ENCODE measurements at regions not wholly inside any gene's neighbourhood (a gene's known extent, or its start where the extent isn't known, plus 50 kb on each side); places are given as distances from the start of the nearest gene placed in this dataset.
"Not testable (repeated sequence)": the region's sequence is repeated elsewhere in the genome, so short reads cannot be mapped to it uniquely, and the experiment has no call there.

- DNase-seq, result no peak
Measured at GRCh38 chr12:68481181-68481941, 129.3 kb upstream of the RAP1B start.

- no peak for DNase-seq
Measured at GRCh38 chr12:68482014-68482413, 128.7 kb upstream of the RAP1B start.

DNA sequence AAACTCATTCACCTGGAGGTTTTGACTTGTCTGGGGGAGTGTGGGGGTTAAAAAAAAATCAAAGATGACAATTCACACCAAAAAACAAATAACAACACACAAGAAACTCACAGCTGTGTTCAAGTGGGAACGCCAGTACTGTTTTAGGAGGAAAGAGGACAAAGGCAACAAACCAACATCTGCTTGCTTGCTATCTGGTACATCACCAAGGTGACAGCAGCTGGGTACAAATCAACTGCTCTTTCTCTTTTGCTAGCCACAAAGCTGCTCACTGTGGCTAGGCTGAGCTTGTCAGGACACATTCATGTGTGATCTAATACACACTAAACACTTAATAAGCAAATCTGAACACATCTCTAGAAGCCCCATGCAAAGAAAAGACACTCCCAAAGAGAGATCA lies 128.0 kb upstream of the RAP1B start:
- no peak for DNase-seq

- DNase-seq, result no peak
Measured at GRCh38 chr12:68483592-68484383, 126.9 kb upstream of the RAP1B start.

DNA sequence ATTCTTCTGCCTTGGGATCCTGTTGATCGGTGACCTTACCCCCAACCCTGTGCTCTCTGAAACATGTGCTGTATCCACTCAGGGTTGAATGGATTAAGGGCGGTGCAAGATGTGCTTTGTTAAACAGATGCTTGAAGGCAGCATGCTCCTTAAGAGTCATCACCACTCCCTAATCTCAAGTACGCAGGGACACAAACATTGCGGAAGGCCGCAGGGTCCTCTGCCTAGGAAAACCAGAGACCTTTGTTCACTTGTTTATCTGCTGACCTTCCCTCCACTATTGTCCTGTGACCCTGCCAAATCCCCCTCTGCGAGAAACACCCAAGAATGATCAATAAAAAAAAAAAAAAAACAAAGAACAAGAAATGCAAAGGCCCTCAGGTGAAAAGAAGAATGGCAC lies 126.1 kb upstream of the RAP1B start:
- DNase-seq, result not testable (repeated sequence)

- DNase-seq, result not testable (repeated sequence)
Measured at GRCh38 chr12:68486449-68486848, 124.2 kb upstream of the RAP1B start.

- DNase-seq, result no peak
Measured at GRCh38 chr12:68487721-68488309, 122.9 kb upstream of the RAP1B start.

- no peak for DNase-seq
Measured at GRCh38 chr12:68489273-68489672, 121.4 kb upstream of the RAP1B start.

GRCh38 chr12:68490476-68490875 lies 120.2 kb upstream of the RAP1B start:
- no peak for DNase-seq

DNA sequence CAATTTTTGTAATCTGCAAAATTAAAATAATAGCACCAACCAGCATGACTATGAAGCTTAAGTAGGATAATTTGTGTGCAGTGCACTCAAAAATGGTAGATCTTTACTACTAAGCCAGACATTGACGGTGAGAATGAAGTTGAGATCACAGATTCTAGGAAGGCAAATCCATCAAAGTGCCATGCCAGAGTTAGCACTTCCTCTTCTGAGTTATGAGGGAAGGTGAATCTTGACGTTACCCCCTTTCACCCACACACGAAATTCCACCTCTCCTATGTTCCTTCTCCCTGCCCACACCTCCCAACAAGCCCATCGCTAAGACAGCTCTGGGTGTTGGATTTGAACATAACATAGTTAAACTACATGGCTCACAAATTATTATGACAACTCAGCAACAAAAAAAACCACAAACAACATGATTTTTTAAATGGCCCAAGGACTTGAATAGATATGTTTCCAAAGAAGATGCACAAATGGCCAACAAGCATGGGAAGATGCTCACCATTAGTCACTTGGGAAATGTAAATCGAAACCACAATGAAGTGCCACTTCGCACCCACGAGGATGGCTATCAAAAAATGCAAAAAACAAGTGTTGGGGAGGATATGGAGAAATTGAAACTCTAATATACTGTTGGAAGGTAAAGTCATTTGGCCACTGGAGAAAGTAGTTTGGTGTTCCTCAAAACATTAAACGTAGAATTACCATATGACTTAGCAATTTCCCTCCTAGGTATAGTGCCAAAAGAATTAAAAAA lies 119.3 kb upstream of the RAP1B start:
- DNase-seq, result no peak

DNA sequence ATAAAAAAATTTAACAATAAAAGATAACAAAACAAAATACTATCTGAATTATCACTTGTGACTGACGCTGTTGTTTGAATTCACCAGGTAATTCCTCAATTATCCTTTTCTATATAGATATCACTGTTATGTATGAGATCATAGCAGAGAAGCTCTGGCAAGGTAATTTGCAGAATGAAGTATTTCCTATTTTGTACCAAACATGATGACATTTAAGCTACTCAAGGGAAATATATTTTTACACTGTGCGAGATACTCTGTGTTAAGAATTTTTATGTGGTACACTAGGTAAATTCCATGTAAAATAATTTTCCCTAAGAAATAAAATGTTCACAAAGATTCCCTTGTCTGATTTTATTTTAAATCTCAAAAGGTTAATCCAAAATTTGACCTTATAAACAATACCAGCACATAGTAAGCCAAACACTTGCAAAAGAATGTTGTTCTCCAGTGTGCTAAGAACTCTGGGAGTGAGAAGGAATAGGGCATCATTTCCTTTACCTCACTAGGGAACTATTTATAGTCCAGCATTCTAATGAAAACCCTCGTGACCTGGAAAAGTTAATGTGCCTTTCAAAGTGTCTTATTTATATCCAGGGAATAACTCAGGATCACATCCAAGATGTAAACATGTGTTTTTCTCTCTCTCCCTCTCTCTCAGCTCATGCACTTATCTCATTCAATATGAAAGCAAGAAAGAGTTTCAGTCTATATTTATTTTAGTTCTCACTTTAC lies 115.2 kb upstream of the RAP1B start:
- DNase-seq, result no peak

DNA sequence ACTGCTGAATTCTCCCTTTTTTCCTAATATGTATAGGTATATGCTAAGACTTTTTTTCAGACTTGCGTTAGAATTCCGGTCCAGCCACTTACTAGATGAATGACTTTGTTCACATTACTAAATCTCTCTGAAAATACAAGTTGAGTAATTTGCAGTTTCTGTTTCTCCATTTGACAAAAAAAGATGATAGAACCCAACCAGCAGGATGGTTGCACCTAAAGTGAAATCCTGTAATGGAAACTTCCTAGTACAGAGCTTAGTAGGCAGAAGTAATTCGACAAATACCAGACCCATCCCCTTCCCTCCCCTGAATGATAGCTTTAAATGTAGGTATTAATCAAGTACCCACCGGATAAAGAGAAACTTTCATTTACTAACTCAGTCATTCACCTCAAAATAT lies 113.6 kb upstream of the RAP1B start:
- no peak for DNase-seq

- no peak for DNase-seq
Measured at GRCh38 chr12:68497702-68498101, 113.0 kb upstream of the RAP1B start.

GRCh38 chr12:68498736-68499135 lies 112.0 kb upstream of the RAP1B start:
- no peak for DNase-seq

DNA sequence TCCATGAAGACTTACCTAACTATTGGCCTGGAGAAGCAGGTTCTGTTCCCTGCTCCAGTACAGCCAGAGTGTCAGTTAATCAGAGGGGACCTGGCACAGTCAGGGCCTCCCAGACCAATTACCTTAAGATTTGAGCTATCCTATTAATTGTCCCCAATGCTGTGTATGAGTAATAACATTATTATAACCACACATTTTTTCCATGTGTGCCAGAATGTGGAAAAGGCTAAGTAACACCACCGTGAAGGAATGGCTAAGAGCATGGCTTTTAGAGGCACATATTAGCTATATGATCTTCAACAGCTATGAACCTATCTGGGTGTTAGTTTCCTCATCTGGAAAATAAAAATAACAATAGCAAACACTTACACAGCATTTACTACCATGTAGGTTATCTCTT lies 111.1 kb upstream of the RAP1B start:
- no peak for DNase-seq

DNA sequence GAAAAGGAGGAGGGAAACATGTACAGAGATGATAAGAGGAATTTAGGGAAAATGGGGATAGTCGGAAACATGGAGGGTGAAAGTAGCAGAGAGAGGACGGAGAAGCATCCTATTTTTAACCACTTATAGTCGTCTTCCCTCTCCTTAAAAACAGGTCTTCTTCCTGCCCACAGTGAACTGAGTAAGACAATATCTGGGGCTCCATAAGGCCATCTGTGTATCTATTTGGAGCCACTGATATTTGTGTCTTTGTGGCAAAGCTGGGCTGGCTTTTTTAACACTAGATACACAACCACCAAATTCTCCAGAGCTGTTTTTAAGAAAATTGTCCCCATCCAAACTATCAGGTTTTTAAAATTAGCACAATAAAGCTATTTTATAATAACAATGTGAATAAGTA lies 109.5 kb upstream of the RAP1B start:
- no peak for DNase-seq

- no peak for DNase-seq
Measured at GRCh38 chr12:68505970-68506369, 104.7 kb upstream of the RAP1B start.

DNA sequence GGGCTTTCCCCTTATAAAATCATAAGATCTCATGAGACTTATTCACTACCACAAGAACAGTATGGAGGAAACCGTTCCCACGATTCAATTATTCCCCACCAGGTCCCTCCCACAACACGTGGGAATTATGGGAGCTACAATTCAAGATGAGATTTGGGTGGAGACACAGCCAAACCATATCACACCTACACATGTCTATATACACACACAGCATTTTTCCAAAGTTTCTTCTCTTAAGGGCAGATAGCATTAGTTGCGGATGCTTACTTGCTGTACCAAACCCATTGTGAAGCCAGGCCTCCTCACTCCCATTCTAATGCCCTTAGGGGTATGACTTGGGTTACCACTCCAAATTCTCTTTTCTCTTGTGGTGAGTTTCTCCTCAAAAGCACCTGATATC lies 104.1 kb upstream of the RAP1B start:
- no peak for DNase-seq

DNA sequence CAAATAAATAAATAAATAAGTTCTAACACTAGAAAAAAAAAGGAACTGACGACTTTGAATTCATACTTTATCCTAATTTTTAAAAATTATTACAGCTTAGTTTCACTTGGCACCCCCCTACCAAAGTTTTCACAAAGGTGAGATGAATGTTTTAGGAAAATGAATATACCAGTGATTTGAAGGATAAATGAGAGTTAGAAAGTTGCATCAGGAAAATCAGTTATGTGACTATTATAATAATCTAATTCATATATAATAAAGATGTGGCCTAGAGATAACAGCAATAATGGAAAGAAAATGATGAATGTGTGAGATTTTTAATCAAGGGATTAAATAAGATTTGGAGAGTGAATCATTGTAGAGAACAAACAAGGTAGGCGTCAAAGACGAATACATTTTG lies 103.0 kb upstream of the RAP1B start:
- no peak for DNase-seq

- DNase-seq, result no peak
Measured at GRCh38 chr12:68508576-68508975, 102.1 kb upstream of the RAP1B start.

DNA sequence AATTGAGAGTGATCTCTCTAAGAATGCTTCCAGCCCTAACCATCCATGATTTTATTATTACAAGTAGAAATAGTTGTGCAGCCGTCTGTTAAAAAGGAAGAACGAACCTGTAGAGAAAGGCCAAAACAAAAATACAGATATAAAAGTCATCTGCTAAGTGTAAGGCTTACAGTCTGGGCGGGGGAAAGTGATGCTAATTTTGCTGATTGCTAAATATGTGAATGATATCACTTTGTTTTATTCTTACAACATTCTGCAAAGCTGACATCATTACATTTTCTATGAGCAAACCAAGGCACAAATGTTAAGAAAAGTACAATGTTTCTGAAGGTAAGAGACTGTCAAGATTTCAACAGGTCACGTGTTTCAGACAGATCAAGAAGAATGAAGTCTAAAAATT lies 101.5 kb upstream of the RAP1B start:
- DNase-seq, result no peak

- DNase-seq, result no peak
Measured at GRCh38 chr12:68510397-68510796, 100.3 kb upstream of the RAP1B start.
